MCF 10A (cell line): ENCODE measurements at regions not wholly inside any gene's neighbourhood (a gene's known extent, or its start where the extent isn't known, plus 50 kb on each side); places are given as distances from the start of the nearest gene placed in this dataset.

ENCODE experiments used
- BruUV-seq: library from RNA; stranded (reverse); fragments of 400-500 nt; replicated peaks from 2 replicates; lab custom pipeline; 2021; lab: Mats Ljungman, UMichigan
- CTCF ChIA-PET: fragments of 300-600 bp; sonication (Branson Sonifier 250); formaldehyde crosslinking; extraction: SDS; loops from one replicate; lab custom pipeline; 2021; ENCODE audit warnings: antibody characterized with exemption, inconsistent platforms; lab: Yijun Ruan, JAX
- POLR2A ChIA-PET: fragments of 300-600, 350-650 bp; sonication (Branson Sonifier 250); formaldehyde crosslinking; extraction: SDS; loops from one replicate; lab custom pipeline; 2020; ENCODE audit warnings: antibody characterized with exemption, inconsistent platforms; lab: Yijun Ruan, JAX
- DNase-seq: peaks from one replicate; pipeline ENCODE4 v3.0.0-alpha.2; 2018; ENCODE audit not compliant: unreplicated experiment
- H3K27ac Mint-ChIP-seq: one replicate; pipeline ENCODE4 v1.8.0; 2022; ENCODE audit warnings: mild to moderate bottlenecking, low read depth, mixed read lengths; ENCODE audit not compliant: unreplicated experiment
- H3K27me3 Mint-ChIP-seq: one replicate; pipeline ENCODE4 v1.8.0; 2022; ENCODE audit warnings: mixed read lengths; ENCODE audit not compliant: insufficient read depth, unreplicated experiment
- H3K36me3 Mint-ChIP-seq: one replicate; pipeline ENCODE4 v1.8.0; 2022; ENCODE audit warnings: mild to moderate bottlenecking, moderate library complexity, mixed read lengths; ENCODE audit not compliant: insufficient read depth, unreplicated experiment
- H3K4me1 Mint-ChIP-seq: one replicate; pipeline ENCODE4 v1.8.0; 2022; ENCODE audit warnings: mixed read lengths; ENCODE audit not compliant: insufficient read depth, unreplicated experiment
- H3K4me3 Mint-ChIP-seq: one replicate; pipeline ENCODE4 v1.8.0; 2022; ENCODE audit warnings: mild to moderate bottlenecking, moderate library complexity, mixed read lengths; ENCODE audit not compliant: unreplicated experiment
- H3K9me3 Mint-ChIP-seq: one replicate; pipeline ENCODE4 v1.8.0; 2022; ENCODE audit warnings: mixed read lengths; ENCODE audit not compliant: unreplicated experiment
- intact Hi-C: fragments of 100-400 bp; cut with micrococcal nuclease; formaldehyde crosslinking; loops from 2 replicates; pipeline ENCODE4 v1.14.1; 2022
- TF ChIP-seq, protein P1 (sequence below): fragments of 200-600 bp; IDR thresholded peaks from one replicate; pipeline ENCODE4 v1.8.0; 2022; ENCODE audit warnings: antibody characterized with exemption, mild to moderate bottlenecking; ENCODE audit not compliant: unreplicated experiment

DNA sequence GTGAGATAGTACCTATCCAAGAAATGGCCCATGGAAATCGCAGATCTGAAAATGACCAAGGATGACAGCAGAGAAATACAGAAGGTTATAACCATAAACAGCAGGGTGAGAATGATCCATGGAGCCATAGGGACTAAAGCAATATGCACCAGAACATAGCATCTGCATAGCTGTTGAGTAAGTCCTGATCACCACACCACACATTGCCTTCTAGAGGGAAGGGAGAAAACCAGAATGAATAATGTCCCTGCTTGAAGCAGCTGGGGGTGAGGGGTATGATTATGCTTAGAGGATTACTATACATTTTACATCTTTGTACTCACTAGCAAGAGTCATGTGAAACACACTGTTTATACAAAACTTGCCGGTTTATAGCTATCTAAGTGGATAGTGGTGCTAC is 350.4 kb downstream of the MBD2 start:
- intact Hi-C loops = no loop called here
- Mint-ChIP-seq H3K36me3 (no peaks in the 10 kb centered on the region), H3K4me1 (no peaks in the 10 kb centered on the region), H3K9me3 (no peaks in the 10 kb centered on the region), H3K27ac (no peak overlapping the region), H3K4me3 (no peak overlapping the region), H3K27me3 (no peaks in the 10 kb centered on the region)
- no peak for DNase-seq
- ChIA-PET CTCF (interaction anchor here (0.9 kb wide), 1 partner anchor 254 kb away, joined by 3 read pairs; no protein-coding TSS in a partner anchor), POLR2A (no interaction called here)
- TF ChIP-seq, protein P1, sequence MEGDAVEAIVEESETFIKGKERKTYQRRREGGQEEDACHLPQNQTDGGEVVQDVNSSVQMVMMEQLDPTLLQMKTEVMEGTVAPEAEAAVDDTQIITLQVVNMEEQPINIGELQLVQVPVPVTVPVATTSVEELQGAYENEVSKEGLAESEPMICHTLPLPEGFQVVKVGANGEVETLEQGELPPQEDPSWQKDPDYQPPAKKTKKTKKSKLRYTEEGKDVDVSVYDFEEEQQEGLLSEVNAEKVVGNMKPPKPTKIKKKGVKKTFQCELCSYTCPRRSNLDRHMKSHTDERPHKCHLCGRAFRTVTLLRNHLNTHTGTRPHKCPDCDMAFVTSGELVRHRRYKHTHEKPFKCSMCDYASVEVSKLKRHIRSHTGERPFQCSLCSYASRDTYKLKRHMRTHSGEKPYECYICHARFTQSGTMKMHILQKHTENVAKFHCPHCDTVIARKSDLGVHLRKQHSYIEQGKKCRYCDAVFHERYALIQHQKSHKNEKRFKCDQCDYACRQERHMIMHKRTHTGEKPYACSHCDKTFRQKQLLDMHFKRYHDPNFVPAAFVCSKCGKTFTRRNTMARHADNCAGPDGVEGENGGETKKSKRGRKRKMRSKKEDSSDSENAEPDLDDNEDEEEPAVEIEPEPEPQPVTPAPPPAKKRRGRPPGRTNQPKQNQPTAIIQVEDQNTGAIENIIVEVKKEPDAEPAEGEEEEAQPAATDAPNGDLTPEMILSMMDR = no peak
- no TSS peak for BruUV-seq

GRCh38 chr18:53864770-53865169 is 359.7 kb downstream of the MBD2 start:
- DNase-seq = peak; percentile 39
- H3K36me3 Mint-ChIP-seq = no peaks in the 10 kb centered on the region
- ChIA-PET POLR2A (interaction anchor here (0.8 kb wide), 1 partner anchor 102 kb away, joined by 3 read pairs; no protein-coding TSS in a partner anchor), CTCF (interaction anchor here (0.7 to 0.9 kb wide), 2 partner anchors 165 to 255 kb away, joined by 4 read pairs; no protein-coding TSS in a partner anchor)
- H3K27me3 Mint-ChIP-seq = no peaks in the 10 kb centered on the region
- H3K27ac Mint-ChIP-seq = no peak overlapping the region
- no peaks in the 10 kb centered on the region for H3K4me1 Mint-ChIP-seq
- no peak overlapping the region for H3K4me3 Mint-ChIP-seq
- TF ChIP-seq, protein P1 = peak; percentile 21
- intact Hi-C loops = loop anchor here (1.0 to 2.0 kb wide), 2 partner anchors 165 to 298 kb away; no protein-coding TSS in a partner anchor
- H3K9me3 Mint-ChIP-seq = no peaks in the 10 kb centered on the region
- no TSS peak for BruUV-seq

GRCh38 chr18:53862921-53863320 is 361.5 kb downstream of the MBD2 start:
- intact Hi-C loops = no loop called here
- no TSS peak for BruUV-seq
- no peak for DNase-seq
- H3K27ac Mint-ChIP-seq = no peak overlapping the region
- TF ChIP-seq, protein P1 = no peak
- H3K36me3 Mint-ChIP-seq = no peaks in the 10 kb centered on the region
- no peak overlapping the region for H3K4me3 Mint-ChIP-seq
- no peaks in the 10 kb centered on the region for H3K4me1 Mint-ChIP-seq
- H3K27me3 Mint-ChIP-seq = no peaks in the 10 kb centered on the region
- ChIA-PET CTCF (no interaction called here), POLR2A (no interaction called here)
- H3K9me3 Mint-ChIP-seq = no peaks in the 10 kb centered on the region

- no TSS peak for BruUV-seq
- intact Hi-C loops = no loop called here
- TF ChIP-seq, protein P1 = no peak
- no peaks in the 10 kb centered on the region for H3K4me1 Mint-ChIP-seq
- DNase-seq = no peak
- ChIA-PET POLR2A (no interaction called here), CTCF (no interaction called here)
- no peak overlapping the region for H3K27ac Mint-ChIP-seq
- H3K36me3 Mint-ChIP-seq = no peaks in the 10 kb centered on the region
- H3K4me3 Mint-ChIP-seq = no peak overlapping the region
- H3K27me3 Mint-ChIP-seq = no peaks in the 10 kb centered on the region
- H3K9me3 Mint-ChIP-seq = no peaks in the 10 kb centered on the region
Observed at GRCh38 chr18:53861185-53861584, 363.3 kb downstream of the MBD2 start.
